ENCODE measurements at regions not wholly inside any gene's neighbourhood (a gene's known extent, or its start where the extent isn't known, plus 50 kb on each side); places are given as distances from the start of the nearest gene placed in this dataset.

GRCh38 chr12:59944177-59944576 lies 348.3 kb downstream of the SLC16A7 start:
- no peak overlapping the region for H3K4me3 ChIP-seq (ENCODE audit: insufficient read depth, low read length, poor library complexity, severe bottlenecking)
- H3K79me2 ChIP-seq (ENCODE audit: insufficient read depth, low read length), result no peaks in the 10 kb centered on the region
- H3K4me2 ChIP-seq (ENCODE audit: low read depth, low read length, poor library complexity, severe bottlenecking), result no peak overlapping the region
- TF ChIP-seq, protein P1, sequence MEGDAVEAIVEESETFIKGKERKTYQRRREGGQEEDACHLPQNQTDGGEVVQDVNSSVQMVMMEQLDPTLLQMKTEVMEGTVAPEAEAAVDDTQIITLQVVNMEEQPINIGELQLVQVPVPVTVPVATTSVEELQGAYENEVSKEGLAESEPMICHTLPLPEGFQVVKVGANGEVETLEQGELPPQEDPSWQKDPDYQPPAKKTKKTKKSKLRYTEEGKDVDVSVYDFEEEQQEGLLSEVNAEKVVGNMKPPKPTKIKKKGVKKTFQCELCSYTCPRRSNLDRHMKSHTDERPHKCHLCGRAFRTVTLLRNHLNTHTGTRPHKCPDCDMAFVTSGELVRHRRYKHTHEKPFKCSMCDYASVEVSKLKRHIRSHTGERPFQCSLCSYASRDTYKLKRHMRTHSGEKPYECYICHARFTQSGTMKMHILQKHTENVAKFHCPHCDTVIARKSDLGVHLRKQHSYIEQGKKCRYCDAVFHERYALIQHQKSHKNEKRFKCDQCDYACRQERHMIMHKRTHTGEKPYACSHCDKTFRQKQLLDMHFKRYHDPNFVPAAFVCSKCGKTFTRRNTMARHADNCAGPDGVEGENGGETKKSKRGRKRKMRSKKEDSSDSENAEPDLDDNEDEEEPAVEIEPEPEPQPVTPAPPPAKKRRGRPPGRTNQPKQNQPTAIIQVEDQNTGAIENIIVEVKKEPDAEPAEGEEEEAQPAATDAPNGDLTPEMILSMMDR (IDR thresholded peaks at IDR 0.05; ENCODE audit: insufficient read depth, low read length, poor library complexity, severe bottlenecking), result no peak
- TF ChIP-seq EZH2phosphoT487 (conservative IDR thresholded peaks at IDR 0.05; ENCODE audit: low read length), result no peak
- H2AFZ ChIP-seq (ENCODE audit: low read depth, low read length, severe bottlenecking), result no peak overlapping the region
- H3K9ac ChIP-seq (ENCODE audit: low read length), result no peak overlapping the region
- H4K20me1 ChIP-seq (ENCODE audit: low read depth, low read length), result no peaks in the 10 kb centered on the region
- no peaks in the 10 kb centered on the region for H3K9me2 ChIP-seq (replicated peaks; ENCODE audit: insufficient read depth, low read length)
- H3K27me3 ChIP-seq (ENCODE audit: low read length), result no peaks in the 10 kb centered on the region
- no peaks in the 10 kb centered on the region for H3F3A ChIP-seq (ENCODE audit: insufficient read depth)
- no peak overlapping the region for H3K27ac ChIP-seq (ENCODE audit: low read depth, low read length)
- no peaks in the 10 kb centered on the region for H3K9me3 ChIP-seq (ENCODE audit: insufficient read depth, low read length)
- H3K36me3 ChIP-seq (ENCODE audit: low read length), result no peaks in the 10 kb centered on the region

- H3K27me3 ChIP-seq (ENCODE audit: low read length), result no peaks in the 10 kb centered on the region
- no peaks in the 10 kb centered on the region for H3K9me2 ChIP-seq (replicated peaks; ENCODE audit: insufficient read depth, low read length)
- no peaks in the 10 kb centered on the region for H3K79me2 ChIP-seq (ENCODE audit: insufficient read depth, low read length)
- H4K20me1 ChIP-seq (ENCODE audit: low read depth, low read length), result no peaks in the 10 kb centered on the region
- no peak overlapping the region for H2AFZ ChIP-seq (ENCODE audit: low read depth, low read length, severe bottlenecking)
- H3K27ac ChIP-seq (ENCODE audit: low read depth, low read length), result no peak overlapping the region
- H3K4me2 ChIP-seq (ENCODE audit: low read depth, low read length, poor library complexity, severe bottlenecking), result no peak overlapping the region
- H3F3A ChIP-seq (ENCODE audit: insufficient read depth), result no peaks in the 10 kb centered on the region
- H3K36me3 ChIP-seq (ENCODE audit: low read length), result no peaks in the 10 kb centered on the region
- H3K9me3 ChIP-seq (ENCODE audit: insufficient read depth, low read length), result no peaks in the 10 kb centered on the region
- TF ChIP-seq, protein P1 (IDR thresholded peaks at IDR 0.05; ENCODE audit: insufficient read depth, low read length, poor library complexity, severe bottlenecking), result no peak
- TF ChIP-seq EZH2phosphoT487 (conservative IDR thresholded peaks at IDR 0.05; ENCODE audit: low read length), result no peak
- no peak overlapping the region for H3K4me3 ChIP-seq (ENCODE audit: insufficient read depth, low read length, poor library complexity, severe bottlenecking)
- H3K9ac ChIP-seq (ENCODE audit: low read length), result no peak overlapping the region
Measured at GRCh38 chr12:59946635-59947034, 350.8 kb downstream of the SLC16A7 start.

- no peaks in the 10 kb centered on the region for H3K79me2 ChIP-seq (ENCODE audit: insufficient read depth, low read length)
- H3K9me3 ChIP-seq (ENCODE audit: insufficient read depth, low read length), result no peaks in the 10 kb centered on the region
- no peak overlapping the region for H3K4me2 ChIP-seq (ENCODE audit: low read depth, low read length, poor library complexity, severe bottlenecking)
- no peak overlapping the region for H3K4me3 ChIP-seq (ENCODE audit: insufficient read depth, low read length, poor library complexity, severe bottlenecking)
- no peaks in the 10 kb centered on the region for H3K36me3 ChIP-seq (ENCODE audit: low read length)
- H4K20me1 ChIP-seq (ENCODE audit: low read depth, low read length), result no peaks in the 10 kb centered on the region
- no peak overlapping the region for H3K9ac ChIP-seq (ENCODE audit: low read length)
- no peak overlapping the region for H2AFZ ChIP-seq (ENCODE audit: low read depth, low read length, severe bottlenecking)
- TF ChIP-seq EZH2phosphoT487 (conservative IDR thresholded peaks at IDR 0.05; ENCODE audit: low read length), result no peak
- TF ChIP-seq, protein P1 (IDR thresholded peaks at IDR 0.05; ENCODE audit: insufficient read depth, low read length, poor library complexity, severe bottlenecking), result no peak
- H3K9me2 ChIP-seq (replicated peaks; ENCODE audit: insufficient read depth, low read length), result no peaks in the 10 kb centered on the region
- H3K27me3 ChIP-seq (ENCODE audit: low read length), result no peaks in the 10 kb centered on the region
- H3K27ac ChIP-seq (ENCODE audit: low read depth, low read length), result no peak overlapping the region
- H3F3A ChIP-seq (ENCODE audit: insufficient read depth), result no peaks in the 10 kb centered on the region
Measured at GRCh38 chr12:59963546-59963945, 367.7 kb downstream of the SLC16A7 start.
